Suprapubic skin (tissue), 4 donors: ENCODE measurements at regions not wholly inside any gene's neighbourhood (a gene's known extent, or its start where the extent isn't known, plus 50 kb on each side); places are given as distances from the start of the nearest gene placed in this dataset.

Experiments used
- CTCF ChIP-seq, 2 donors: fragments of 200-600 bp in 1 of 2; fragments of 450-650 bp in 1 of 2; sonication (generic) in 1 of 2; IDR thresholded peaks; one replicate each; pipeline ENCODE4 v1.5.1; 2016 to 2019; ENCODE audit warnings: antibody characterized with exemption in 2 of 2, mild to moderate bottlenecking in 1 of 2, moderate library complexity in 1 of 2
- POLR2A ChIP-seq, 2 donors: fragments of 450-650 bp; IDR thresholded peaks; one replicate each; pipeline ENCODE4 v1.6.1; 2017; ENCODE audit warnings: antibody characterized with exemption in 2 of 2, mild to moderate bottlenecking in 2 of 2, moderate library complexity in 2 of 2
- POLR2AphosphoS5 ChIP-seq, 3 donors: sonication (generic); formaldehyde crosslinking; IDR thresholded peaks; one replicate each; pipeline ENCODE4 v1.6.1; 2017; ENCODE audit warnings: antibody characterized with exemption in 3 of 3

- TF ChIP-seq POLR2AphosphoS5 (IDR thresholded peaks at IDR 0.05) (no peak), CTCF (IDR thresholded peaks at IDR 0.05) (no peak), POLR2A (IDR thresholded peaks at IDR 0.05) (no peak)
Measured at GRCh38 chr3:72237679-72238009, 452.7 kb upstream of the PROK2 start.
